HepG2 (cell line): ENCODE measurements at regions not wholly inside any gene's neighbourhood (a gene's known extent, or its start where the extent isn't known, plus 50 kb on each side); places are given as distances from the start of the nearest gene placed in this dataset.

Experiments used
- CEBPZ ChIP-seq: IDR thresholded peaks from 2 replicates; pipeline ENCODE4 v1.6.1; 2012; ENCODE audit warnings: low read length, improper control_type of control experiment
- ESRRA ChIP-seq: sonication (generic); formaldehyde crosslinking; IDR thresholded peaks from 2 replicates; pipeline ENCODE4 v1.5.1; 2020; ENCODE audit warnings: mild to moderate bottlenecking, low read depth, missing genetic modification reagents
- HOXA5 ChIP-seq: sonication (generic); formaldehyde crosslinking; IDR thresholded peaks from 2 replicates; pipeline ENCODE4 v1.4.0; 2020; ENCODE audit warnings: missing genetic modification reagents
- IRF1 ChIP-seq: sonication (generic); formaldehyde crosslinking; IDR thresholded peaks from 2 replicates; pipeline ENCODE4 v1.4.0; 2020; ENCODE audit warnings: low read depth, mild to moderate bottlenecking, missing genetic modification reagents
- KAT2B ChIP-seq: fragments of 150-350 bp; IDR thresholded peaks from 2 replicates; pipeline ENCODE4 v1.6.1; 2014; ENCODE audit warnings: low read depth, low read length, borderline replicate concordance
- SP5 ChIP-seq: IDR thresholded peaks from 2 replicates; pipeline ENCODE4 v1.6.1; 2016; ENCODE audit warnings: low read depth, borderline replicate concordance
- TAF15 ChIP-seq: fragments of 200-400 bp; formaldehyde crosslinking; IDR thresholded peaks from one replicate; pipeline ENCODE4 v1.6.1; 2018; ENCODE audit warnings: mild to moderate bottlenecking, low read depth, low read length; ENCODE audit not compliant: poor library complexity, severe bottlenecking
- ZKSCAN5 ChIP-seq: sonication (generic); formaldehyde crosslinking; IDR thresholded peaks from 2 replicates; pipeline ENCODE4 v1.5.1; 2020; ENCODE audit warnings: mild to moderate bottlenecking, missing genetic modification reagents
- ZNF124 ChIP-seq: sonication (generic); formaldehyde crosslinking; IDR thresholded peaks from 2 replicates; pipeline ENCODE4 v1.4.0; 2020; ENCODE audit warnings: missing genetic modification reagents
- ZNF382 ChIP-seq: sonication (generic); formaldehyde crosslinking; IDR thresholded peaks from 2 replicates; pipeline ENCODE4 v1.5.0; 2020; ENCODE audit warnings: missing genetic modification reagents, mild to moderate bottlenecking, borderline replicate concordance
- ZNF543 ChIP-seq: sonication (generic); formaldehyde crosslinking; IDR thresholded peaks from 2 replicates; pipeline ENCODE4 v1.4.0; 2020; ENCODE audit warnings: mild to moderate bottlenecking, missing genetic modification reagents
- ZNF558 ChIP-seq: sonication (generic); formaldehyde crosslinking; IDR thresholded peaks from 2 replicates; pipeline ENCODE4 v1.9.0; 2022; ENCODE audit warnings: mild to moderate bottlenecking, missing genetic modification reagents, borderline replicate concordance
- ZNF572 ChIP-seq: sonication (generic); formaldehyde crosslinking; IDR thresholded peaks from 2 replicates; pipeline ENCODE4 v1.5.1; 2020; ENCODE audit warnings: mild to moderate bottlenecking, missing genetic modification reagents
- ZNF598 ChIP-seq: sonication (generic); formaldehyde crosslinking; IDR thresholded peaks from 2 replicates; pipeline ENCODE4 v1.5.1; 2020; ENCODE audit warnings: mild to moderate bottlenecking, missing genetic modification reagents, borderline replicate concordance
- ZNF619 ChIP-seq: sonication (generic); formaldehyde crosslinking; IDR thresholded peaks from 2 replicates; pipeline ENCODE4 v1.4.0; 2020; ENCODE audit warnings: mild to moderate bottlenecking, missing genetic modification reagents
- ZNF737 ChIP-seq: sonication (generic); formaldehyde crosslinking; IDR thresholded peaks from 2 replicates; pipeline ENCODE4 v1.5.0; 2020; ENCODE audit warnings: missing genetic modification reagents, mild to moderate bottlenecking, borderline replicate concordance
- ZNF773 ChIP-seq: sonication (generic); formaldehyde crosslinking; IDR thresholded peaks from 2 replicates; pipeline ENCODE4 v1.4.0; 2020; ENCODE audit warnings: missing genetic modification reagents, borderline replicate concordance
- TF ChIP-seq, protein P1 (sequence below): IDR thresholded peaks from 2 replicates; pipeline ENCODE4 v1.6.1; 2016; ENCODE audit warnings: low read depth, control low read depth
- TF ChIP-seq, protein P2 (sequence below): sonication (generic); formaldehyde crosslinking; IDR thresholded peaks from 2 replicates; pipeline ENCODE4 v1.4.0; 2020; ENCODE audit warnings: missing genetic modification reagents

DNA sequence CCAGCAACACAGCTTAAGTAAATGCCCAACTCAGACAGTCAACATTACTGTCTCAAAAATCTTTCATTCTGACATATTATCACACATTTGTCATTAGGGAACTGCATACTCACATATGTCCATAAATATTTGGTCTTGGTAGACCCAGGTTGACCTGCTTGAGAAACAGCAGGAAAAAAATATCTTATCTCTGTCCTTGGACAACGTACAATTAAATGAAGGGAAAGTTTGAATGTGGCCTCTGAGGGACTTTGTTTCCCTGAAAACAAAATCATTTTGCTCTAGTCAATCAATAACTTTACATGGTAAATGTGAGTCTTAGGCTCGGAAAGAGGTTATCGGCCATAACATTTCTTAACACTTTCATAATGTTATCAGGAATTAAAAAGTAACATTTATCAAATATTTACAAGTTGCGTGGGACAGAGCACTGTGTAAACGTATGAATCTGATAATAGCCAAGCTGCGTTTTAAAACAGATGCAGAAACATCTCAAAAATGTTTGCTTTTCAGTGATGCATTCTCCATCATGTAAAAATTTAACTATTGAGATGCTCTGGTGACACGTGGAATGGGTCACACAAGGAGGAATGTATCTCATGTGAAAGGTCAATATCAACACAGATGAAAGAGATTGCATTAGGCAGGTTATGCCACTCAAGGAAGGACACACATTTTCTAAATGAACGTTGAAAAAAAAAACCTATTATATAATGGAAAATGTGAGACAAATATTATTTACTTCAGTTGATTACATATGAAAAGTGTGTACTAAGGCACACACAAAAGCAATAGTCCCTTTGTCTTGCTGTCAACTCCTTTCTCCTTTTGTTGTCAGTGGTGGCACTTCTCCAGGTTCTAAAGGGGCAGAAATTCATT is 304.4 kb downstream of the WDR72 start (continued):
- TF ChIP-seq ZNF558 (CRISPR knock-in tag), result 0 out of 2 replicates have a peak, but pooled peaks have one; percentile 43
- TF ChIP-seq ZNF598, result no peak
- TF ChIP-seq TAF15, result no peak
- peak; percentile 46; the same call in 1 of the 2 replicates for TF ChIP-seq SP5 (CRISPR knock-in tag)
- TF ChIP-seq, protein P1, sequence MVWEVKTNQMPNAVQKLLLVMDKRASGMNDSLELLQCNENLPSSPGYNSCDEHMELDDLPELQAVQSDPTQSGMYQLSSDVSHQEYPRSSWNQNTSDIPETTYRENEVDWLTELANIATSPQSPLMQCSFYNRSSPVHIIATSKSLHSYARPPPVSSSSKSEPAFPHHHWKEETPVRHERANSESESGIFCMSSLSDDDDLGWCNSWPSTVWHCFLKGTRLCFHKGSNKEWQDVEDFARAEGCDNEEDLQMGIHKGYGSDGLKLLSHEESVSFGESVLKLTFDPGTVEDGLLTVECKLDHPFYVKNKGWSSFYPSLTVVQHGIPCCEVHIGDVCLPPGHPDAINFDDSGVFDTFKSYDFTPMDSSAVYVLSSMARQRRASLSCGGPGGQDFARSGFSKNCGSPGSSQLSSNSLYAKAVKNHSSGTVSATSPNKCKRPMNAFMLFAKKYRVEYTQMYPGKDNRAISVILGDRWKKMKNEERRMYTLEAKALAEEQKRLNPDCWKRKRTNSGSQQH, result no peak
- TF ChIP-seq, protein P2, sequence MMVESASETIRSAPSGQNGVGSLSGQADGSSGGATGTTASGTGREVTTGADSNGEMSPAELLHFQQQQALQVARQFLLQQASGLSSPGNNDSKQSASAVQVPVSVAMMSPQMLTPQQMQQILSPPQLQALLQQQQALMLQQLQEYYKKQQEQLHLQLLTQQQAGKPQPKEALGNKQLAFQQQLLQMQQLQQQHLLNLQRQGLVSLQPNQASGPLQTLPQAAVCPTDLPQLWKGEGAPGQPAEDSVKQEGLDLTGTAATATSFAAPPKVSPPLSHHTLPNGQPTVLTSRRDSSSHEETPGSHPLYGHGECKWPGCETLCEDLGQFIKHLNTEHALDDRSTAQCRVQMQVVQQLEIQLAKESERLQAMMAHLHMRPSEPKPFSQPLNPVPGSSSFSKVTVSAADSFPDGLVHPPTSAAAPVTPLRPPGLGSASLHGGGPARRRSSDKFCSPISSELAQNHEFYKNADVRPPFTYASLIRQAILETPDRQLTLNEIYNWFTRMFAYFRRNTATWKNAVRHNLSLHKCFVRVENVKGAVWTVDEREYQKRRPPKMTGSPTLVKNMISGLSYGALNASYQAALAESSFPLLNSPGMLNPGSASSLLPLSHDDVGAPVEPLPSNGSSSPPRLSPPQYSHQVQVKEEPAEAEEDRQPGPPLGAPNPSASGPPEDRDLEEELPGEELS (CRISPR knock-in tag), result peak; percentile 96
- TF ChIP-seq ZNF737 (CRISPR knock-in tag), result no peak
- peak; percentile 52; the same call in 1 of the 2 replicates for TF ChIP-seq ESRRA (CRISPR knock-in tag)
- TF ChIP-seq ZNF619 (CRISPR knock-in tag), result no peak
- TF ChIP-seq CEBPZ, result no peak
- TF ChIP-seq ZKSCAN5, result no peak
- TF ChIP-seq ZNF572 (CRISPR knock-in tag), result no peak
- no peak for TF ChIP-seq IRF1 (CRISPR knock-in tag)
- TF ChIP-seq HOXA5 (CRISPR knock-in tag), result peak; percentile 52; the same call in 1 of the 2 replicates
- TF ChIP-seq ZNF382 (CRISPR knock-in tag), result no peak
- TF ChIP-seq ZNF124 (CRISPR knock-in tag), result no peak
- TF ChIP-seq KAT2B, result no peak
- no peak for TF ChIP-seq ZNF773
- no peak for TF ChIP-seq ZNF543 (CRISPR knock-in tag)
